Ovary (tissue), 7 donors: ENCODE measurements at regions not wholly inside any gene's neighbourhood (a gene's known extent, or its start where the extent isn't known, plus 50 kb on each side); places are given as distances from the start of the nearest gene placed in this dataset.

ENCODE experiments used
- DNase-seq, 5 donors: peaks; one replicate each; pipeline ENCODE4 v3.0.0-alpha.2; 2019 to 2020
- H3K27ac ChIP-seq, 2 donors: fragments of 200-600 bp; one replicate each; pipeline versions ENCODE4 v1.5.1 to v1.8.0; 2019 to 2022
- H3K27me3 ChIP-seq: fragments of 200-600 bp; one replicate; pipeline ENCODE4 v1.8.0; 2022
- H3K36me3 ChIP-seq: fragments of 200-600 bp; sonication (generic); one replicate; pipeline ENCODE4 v1.5.1; 2019
- H3K4me1 ChIP-seq: one replicate; pipeline ENCODE4 v1.8.1; 2013; ENCODE audit warnings: mild to moderate bottlenecking, moderate library complexity; ENCODE audit not compliant: insufficient read depth
- H3K4me3 ChIP-seq: fragments of 200-600 bp; sonication (generic); one replicate; pipeline ENCODE4 v1.5.1; 2017
- H3K9me3 ChIP-seq, 2 donors: fragments of 200-600 bp in 1 of 2; sonication (generic) in 1 of 2; one replicate each; pipeline versions ENCODE4 v1.5.1 to v1.8.1; 2013 to 2019; ENCODE audit warnings: mild to moderate bottlenecking in 1 of 2, moderate library complexity in 1 of 2
- CTCF ChIP-seq, 3 donors: fragments of 450-650 bp in 2 of 3; fragments of 200-600 bp in 1 of 3; IDR thresholded peaks; one replicate each; pipeline versions ENCODE4 v1.5.1 to v1.8.0; 2016 to 2022; ENCODE audit warnings: antibody characterized with exemption in 3 of 3, mild to moderate bottlenecking in 1 of 3
- EP300 ChIP-seq: sonication (generic); formaldehyde crosslinking; IDR thresholded peaks from one replicate; pipeline ENCODE4 v1.6.1; 2017; ENCODE audit warnings: antibody characterized with exemption
- POLR2A ChIP-seq: fragments of 450-650 bp; IDR thresholded peaks from one replicate; pipeline ENCODE4 v1.6.1; 2017; ENCODE audit warnings: antibody characterized with exemption, mild to moderate bottlenecking, moderate library complexity
- WGBS, 3 donors: extraction: QIAGEN DNeasy Blood & Tissue Kit in 1 of 3; methylation state at CpG; one replicate each; pipeline versions ENCODE4 v1.1.5 to v1.1.7; 2013 to 2017; 5-methylcytosine and 5-hydroxymethylcytosine counted together
- intact Hi-C, 4 donors: fragments of 100-400 bp; cut with DNase I; formaldehyde crosslinking; loops; one replicate each; pipeline versions ENCODE4 v1.11.0 to v1.15.1; 2022 to 2023
- donor health status: DM: no; HTN: no; CAD: no; lungs with moderate emphysema.
- donor health status: DM: no; HTN: no; CAD: no.
- donor health status: Bipolar disorder and iron deficiency.
- donor health status: DM: no; HTN: no; CAD: no.
- donor health status: DM: yes; HTN: yes; CAD: no.

DNA sequence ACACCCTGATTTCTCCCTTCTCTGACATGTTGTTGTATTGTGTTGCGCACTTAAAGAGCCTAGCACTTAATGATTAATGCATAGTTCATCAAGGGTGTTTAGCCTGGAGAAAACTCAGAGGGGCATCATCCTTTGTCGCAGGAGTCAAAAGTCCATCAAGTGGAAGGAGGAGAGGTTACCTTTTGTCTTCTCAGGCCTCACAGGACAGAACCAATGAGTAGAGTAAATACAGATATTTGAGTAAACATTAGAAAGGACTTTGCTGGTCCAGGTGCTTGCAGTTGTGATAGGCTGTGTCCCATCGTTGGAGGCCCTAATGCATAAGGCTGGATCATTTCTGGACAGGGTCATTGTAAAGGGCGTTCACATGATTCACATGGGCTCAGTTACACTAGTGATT lies 430.9 kb downstream of the PCNX1 start:
- Histone ChIP-seq H3K36me3 (no peaks in the 10 kb centered on the region), H3K27ac (no peak overlapping the region), H3K9me3 (no peaks in the 10 kb centered on the region), H3K27me3 (no peaks in the 10 kb centered on the region), H3K4me1 (no peaks in the 10 kb centered on the region), H3K4me3 (no peak overlapping the region)
- 90 to 99% (median 94%) methylated on average over 4 of the region's 4 CpGs for WGBS, 3 donors
- intact Hi-C loops: loop anchor here in 1 of 4 donors (5.0 kb wide), 1 partner anchor 1314 kb away; no protein-coding TSS in a partner anchor
- TF ChIP-seq EP300: no peak
- no peak for TF ChIP-seq CTCF (IDR thresholded peaks at IDR 0.05)
- TF ChIP-seq POLR2A: no peak
- DNase-seq: no peak

DNA sequence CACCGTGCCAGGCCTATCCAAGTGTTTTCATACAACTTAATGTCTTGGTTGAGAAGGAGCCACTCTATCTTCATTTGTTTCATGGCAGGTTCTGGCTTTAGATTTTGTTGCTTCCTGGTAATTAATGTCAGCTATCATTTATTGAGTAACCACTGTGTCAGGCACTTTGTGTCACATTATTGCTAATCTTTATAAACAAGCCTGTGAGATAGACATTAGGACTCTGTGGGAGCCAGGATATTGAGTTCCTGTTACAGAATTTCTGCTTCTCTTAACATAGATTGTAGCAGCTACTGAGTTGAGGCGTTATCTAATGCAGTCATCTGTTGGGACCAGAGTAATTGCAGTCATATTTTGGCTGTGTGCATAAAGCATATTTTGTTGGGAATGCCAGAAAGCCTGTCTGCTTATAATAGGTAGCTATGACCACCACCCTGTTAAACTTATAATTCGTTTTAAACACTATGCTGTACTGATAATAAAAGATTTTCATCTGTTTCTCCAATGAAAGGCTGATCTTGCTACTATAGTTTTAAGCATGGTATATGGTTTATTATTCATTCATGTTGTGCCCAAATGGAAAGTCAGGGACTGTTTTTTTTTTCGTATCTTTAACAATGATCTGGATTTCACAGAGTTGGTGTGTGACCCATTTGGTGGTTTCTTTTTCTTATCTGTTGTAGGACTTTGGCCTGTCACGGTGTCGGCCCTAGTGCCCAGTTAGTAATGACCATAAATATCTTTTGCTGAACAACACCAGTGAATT lies 432.6 kb downstream of the PCNX1 start:
- Histone ChIP-seq H3K4me3 (no peak overlapping the region), H3K36me3 (no peaks in the 10 kb centered on the region), H3K4me1 (no peaks in the 10 kb centered on the region), H3K27ac (no peak overlapping the region), H3K9me3 (no peaks in the 10 kb centered on the region), H3K27me3 (no peaks in the 10 kb centered on the region)
- WGBS, 3 donors: 90 to 94% (median 94%) methylated on average over 6 of the region's 6 CpGs
- no peak for DNase-seq
- intact Hi-C loops: loop anchor here in 1 of 4 donors (5.0 kb wide), 1 partner anchor 1312 kb away; no protein-coding TSS in a partner anchor
- TF ChIP-seq POLR2A (no peak), EP300 (no peak), CTCF (IDR thresholded peaks at IDR 0.05) (no peak)

DNA sequence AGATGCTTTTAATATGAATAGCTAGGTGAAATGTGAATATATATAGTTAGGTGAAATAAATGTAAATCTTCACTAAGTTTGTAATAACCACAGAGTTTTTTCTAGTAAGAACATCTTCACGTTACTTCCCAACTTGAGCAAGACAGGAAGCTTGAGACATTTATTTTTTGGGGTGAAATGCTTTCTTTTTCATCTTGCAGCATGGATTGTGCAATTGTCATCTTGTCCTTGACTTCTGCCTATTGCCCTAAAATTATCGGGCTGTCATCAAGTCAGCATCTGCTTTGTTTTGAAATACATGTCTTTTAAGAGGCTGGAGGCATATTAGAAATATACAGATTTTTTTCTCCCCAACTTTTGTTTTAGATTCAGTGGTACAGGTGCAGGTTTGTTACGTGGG lies 433.9 kb downstream of the PCNX1 start:
- 80 to 88% (median 85%) methylated on average over 3 of the region's 3 CpGs for WGBS, 3 donors
- no peak for DNase-seq
- no peak overlapping the region for H3K4me3 ChIP-seq
- peaks cover 4% of the 10 kb centered on the region for H3K4me1 ChIP-seq
- intact Hi-C loops: no loop called here
- H3K27me3 ChIP-seq: no peaks in the 10 kb centered on the region
- H3K36me3 ChIP-seq: no peaks in the 10 kb centered on the region
- no peak overlapping the region for H3K27ac ChIP-seq
- TF ChIP-seq CTCF (IDR thresholded peaks at IDR 0.05) (no peak), POLR2A (no peak), EP300 (no peak)
- H3K9me3 ChIP-seq: no peaks in the 10 kb centered on the region

DNA sequence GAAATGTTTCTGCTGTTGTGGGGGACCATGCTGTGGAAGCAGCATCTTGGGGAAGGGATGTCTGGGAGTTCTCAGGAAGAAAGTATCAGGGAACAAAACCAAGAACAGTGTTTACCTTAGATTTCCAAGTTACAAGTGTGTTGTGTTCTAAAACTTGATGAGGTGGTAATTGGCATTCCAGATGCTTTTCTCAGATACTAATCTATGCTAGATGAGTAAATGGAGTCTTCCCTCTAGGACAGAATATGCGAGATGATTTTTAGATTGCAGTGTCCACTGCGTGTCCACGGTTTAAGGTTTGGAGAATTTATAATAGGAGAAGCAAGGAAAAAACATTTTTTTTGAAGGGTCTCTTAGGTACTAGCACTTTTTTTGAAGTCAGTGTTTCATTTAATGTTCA lies 436.5 kb downstream of the PCNX1 start:
- Histone ChIP-seq H3K4me3 (no peak overlapping the region), H3K4me1 (peaks cover 4% of the 10 kb centered on the region), H3K27ac (no peak overlapping the region), H3K9me3 (no peaks in the 10 kb centered on the region), H3K36me3 (no peaks in the 10 kb centered on the region), H3K27me3 (no peaks in the 10 kb centered on the region)
- DNase-seq: no peak
- 96 to 97% (median 96%) methylated on average over 3 of the region's 3 CpGs for WGBS, 3 donors
- intact Hi-C loops: no loop called here
- TF ChIP-seq POLR2A (no peak), CTCF (IDR thresholded peaks at IDR 0.05) (no peak), EP300 (no peak)
